DMS53 (cell line): ENCODE measurements at regions not wholly inside any gene's neighbourhood (a gene's known extent, or its start where the extent isn't known, plus 50 kb on each side); places are given as distances from the start of the nearest gene placed in this dataset.
"Not testable (repeated sequence)": the region's sequence is repeated elsewhere in the genome, so short reads cannot be mapped to it uniquely, and the experiment has no call there.

Experiments used
- DNase-seq: peaks from one replicate; lab custom pipeline; 2025; lab: John Stamatoyannopoulos, UW

DNA sequence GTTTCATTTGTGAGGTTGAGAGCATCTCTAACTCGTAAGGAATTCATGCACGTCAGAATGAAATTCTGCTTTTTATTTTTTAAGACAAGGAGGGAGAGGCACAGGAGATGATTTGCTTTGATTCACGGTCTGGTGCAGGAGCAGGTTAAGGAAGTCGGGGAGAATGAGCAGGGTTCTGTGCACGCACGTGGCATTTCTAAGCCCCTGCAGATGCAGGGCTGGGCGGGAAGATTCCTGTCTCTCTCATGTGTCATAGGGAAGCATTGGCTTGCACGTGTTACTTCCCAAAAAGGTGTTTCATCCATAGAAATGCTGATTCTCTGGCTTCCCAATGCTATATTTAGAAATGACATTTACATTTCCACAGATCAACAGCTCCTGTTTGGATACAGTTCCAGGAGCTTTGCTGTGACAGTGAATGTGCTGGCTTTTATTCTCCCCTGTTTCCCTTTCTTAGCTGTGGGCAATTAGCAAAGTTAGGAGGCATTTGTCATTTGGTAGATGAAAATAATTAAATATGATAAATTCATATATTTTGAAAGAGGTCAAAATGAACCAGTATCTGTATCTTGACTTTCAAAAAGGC lies 119.7 kb upstream of the ZFP64 start:
- DNase-seq, result no peak

DNA sequence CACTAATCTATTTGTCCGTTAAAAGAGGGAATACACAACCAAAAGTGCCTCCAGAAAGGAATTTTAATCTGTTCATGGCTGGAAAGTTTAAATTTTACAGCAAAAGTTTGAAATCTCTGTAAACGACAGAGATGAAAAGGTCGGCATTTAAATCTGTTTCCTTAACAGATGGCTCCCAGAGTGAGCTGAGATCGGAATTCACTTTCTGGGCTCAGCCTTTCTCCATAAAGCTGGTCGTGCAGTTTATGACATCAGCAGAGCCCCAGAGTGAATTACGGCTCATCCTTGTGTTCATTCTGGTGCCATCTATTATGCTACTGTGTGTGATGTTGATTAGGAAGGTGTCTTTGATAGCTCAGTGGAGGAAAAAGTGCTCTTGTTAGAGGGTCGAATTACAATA lies 117.6 kb upstream of the ZFP64 start:
- DNase-seq, result no peak

DNA sequence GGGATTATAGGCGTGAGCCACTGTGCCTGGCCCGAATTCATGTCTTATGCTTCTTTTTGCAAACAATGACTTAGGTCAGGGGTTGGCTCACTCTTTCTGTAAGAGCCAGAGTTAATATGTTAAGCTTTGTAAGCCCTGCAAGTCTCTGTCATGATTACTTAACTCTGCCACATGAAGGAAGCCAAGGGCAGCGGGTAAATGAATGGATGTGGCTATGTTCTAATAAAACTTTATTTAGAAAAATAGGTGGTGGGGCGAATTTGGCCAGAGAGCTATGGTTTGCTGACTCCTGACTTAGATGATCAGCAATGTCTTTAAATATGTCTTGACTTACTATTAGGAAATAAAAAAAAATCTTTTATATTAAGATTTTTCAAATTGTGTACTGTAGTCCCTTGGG lies 114.9 kb upstream of the ZFP64 start:
- no peak for DNase-seq

DNA sequence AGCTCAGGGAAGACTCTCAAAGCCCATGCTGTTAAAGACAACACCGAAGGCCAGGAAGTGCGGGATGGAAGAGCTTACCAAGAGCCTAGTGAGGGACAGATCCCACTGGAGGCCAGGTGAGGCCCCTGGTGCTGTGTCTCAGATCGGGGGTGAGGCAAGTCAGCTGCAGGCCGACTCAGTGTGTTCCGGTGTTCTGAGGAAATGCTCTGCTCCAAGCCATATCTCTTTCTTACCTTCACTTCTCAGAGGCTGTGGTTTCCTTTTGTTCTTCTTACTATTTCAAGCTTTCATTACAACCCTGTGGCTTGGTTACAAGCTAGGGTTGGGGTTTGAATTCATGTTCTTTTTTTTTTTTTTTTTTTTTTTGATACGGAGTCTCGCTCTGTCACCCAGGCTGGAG lies 114.3 kb upstream of the ZFP64 start:
- DNase-seq, result no peak

DNA sequence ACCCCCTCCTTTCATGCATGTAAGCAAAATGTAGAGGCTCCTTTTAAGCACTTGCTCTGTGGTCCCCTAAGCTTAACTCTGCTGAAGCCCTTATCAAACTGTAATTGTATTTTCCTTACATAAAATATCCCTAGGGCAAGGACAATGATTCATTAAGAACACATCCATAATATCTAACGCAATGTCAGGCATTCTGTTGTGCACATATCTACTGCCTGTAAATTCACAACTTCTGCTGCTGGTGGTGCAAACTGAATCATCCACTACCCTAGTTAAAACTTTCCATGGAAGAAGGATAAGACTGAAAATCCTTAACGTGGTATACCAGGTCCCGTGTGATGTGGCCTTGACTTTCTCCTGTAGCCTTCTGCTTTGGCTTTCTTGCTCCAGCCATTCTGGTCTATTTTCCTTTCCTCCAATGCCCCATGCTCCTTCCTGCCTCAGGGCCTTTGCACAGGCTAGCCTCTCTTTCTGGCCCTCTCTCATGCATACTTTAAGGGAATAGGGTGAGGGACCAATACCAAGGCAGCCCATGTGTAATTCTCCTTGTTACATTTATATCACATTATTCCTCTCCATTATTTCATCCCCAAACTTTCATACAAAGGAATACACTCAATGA lies 113.6 kb upstream of the ZFP64 start:
- no peak for DNase-seq

DNA sequence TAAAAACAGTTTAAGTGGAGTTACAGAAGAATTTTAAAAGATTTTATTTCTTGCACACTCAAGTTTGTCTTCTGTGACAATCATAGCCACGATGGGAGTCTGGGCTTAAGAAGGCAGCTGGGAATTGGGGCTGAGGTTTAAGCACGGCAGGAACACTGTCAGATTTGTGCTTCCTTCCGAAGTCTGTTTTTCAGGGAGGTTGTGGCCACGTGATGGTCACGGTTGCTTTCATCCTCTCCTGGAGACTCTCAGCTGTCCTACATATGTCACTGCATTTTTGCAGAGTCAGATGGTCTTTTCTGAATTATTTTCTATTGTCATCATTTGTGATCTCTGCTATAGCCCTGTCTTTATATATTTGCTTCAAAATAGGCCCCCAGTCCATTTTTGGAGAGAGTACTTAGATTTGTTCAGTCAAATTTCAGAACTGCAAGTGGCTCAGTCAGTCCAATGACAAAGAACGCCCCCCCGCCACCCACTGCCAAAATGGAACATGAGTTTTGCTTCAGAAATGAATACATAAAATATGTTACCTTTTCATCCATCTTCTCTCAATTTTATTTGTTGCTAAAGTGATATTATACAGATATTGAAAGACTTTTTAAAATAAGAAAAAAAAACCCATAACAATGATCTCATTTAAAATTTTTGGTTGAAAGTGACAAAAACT lies 111.8 kb upstream of the ZFP64 start:
- no peak for DNase-seq

DNA sequence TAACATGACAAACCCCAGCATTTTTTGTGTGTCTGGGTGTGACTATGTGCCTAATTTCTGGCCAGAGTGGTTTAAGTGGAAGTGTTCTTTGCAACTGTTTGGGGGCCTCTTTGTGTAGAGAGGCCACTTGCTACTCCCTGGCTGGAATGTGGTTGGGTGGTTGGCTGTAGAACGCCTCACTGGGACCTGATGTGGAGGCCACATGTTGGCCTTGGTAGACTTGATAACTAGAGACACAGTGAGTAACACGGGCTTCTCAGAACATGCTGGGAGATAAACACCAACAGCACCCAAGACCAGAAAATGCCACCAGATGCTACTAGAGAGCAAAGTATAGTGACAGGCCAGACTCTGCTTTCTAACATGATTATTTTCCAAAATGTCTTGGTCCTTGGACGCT lies 111.2 kb upstream of the ZFP64 start:
- no peak for DNase-seq

DNA sequence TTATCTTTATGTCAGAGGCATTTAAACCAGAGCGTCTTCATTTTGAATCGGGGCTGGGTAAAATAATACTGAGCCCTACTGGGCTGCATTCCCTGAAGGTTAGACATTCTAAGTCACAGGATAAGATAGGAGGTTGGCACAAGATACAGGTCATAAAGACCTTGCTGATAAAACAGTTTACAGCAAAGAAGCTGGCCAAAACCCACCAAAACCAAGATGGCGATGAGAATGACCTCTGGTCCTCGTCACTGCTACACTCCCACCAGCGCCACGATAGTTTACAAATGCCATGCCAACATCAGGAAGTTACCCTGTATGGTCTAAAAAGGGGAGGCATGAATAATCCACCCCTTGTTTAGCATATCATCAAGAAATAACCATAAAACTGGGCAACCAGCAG lies 110.5 kb upstream of the ZFP64 start:
- not testable (repeated sequence) for DNase-seq

DNA sequence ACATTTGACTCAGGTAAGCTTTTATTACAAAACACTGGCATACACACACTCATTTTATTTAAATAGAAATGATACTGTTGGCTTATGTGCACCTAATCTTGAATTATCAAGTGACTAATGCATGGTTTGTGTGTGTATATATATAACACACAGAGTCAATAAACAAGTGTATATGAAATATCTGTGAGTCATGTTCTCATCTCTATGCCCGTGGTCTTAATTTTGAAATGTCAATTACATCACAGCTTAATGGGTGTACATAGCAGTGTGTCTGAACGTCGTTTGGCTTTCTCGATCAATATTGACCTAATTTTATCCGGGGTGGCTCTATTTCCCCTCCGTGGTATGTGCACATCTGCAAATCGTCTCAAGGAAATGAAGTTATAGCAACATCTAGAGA lies 104.0 kb upstream of the ZFP64 start:
- DNase-seq, result no peak

DNA sequence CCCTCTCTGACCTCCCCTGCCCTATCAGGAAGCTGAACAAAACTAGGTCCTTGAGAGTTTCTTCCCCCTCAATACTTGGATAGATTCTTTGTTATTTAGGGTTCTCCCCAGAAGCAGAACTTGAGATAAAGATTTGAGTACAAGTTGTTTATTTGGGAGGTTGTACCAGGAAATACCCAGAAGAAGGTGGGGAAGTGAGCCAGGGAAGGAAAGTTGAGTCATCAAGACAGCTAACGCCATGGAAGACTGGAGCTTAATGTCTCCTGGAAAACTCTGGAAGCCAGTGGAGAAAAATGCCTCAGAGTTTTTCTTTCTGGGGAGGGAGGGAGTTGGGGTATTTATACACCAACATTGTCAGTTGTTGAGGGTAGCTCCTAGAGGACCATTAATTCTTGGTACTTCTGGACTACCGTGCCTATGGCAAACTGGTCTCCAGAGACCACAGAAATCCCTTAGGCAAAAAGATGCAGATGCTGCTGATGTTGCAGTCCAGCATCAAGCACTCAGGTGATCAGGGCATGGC lies 102.6 kb upstream of the ZFP64 start:
- DNase-seq, result no peak

DNA sequence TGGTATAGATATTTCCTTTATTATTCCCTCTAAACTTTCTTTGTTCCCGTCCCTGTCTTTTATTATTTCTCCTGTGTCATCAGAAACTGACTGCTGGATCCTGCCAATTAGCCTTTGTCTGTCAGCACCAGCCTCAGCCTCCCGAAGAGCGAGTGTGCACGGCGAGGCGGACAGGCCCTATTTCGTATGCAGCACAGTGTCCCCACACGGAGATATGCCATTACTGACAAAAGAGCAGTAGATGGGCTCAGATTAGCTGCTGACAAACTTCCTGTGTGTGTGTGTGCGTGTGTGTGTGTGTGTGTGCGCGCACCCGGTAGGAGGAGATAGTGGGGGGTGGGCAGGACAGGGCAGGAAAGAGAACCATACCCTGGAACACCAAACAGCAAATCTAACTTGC lies 99.5 kb upstream of the ZFP64 start:
- no peak for DNase-seq

DNA sequence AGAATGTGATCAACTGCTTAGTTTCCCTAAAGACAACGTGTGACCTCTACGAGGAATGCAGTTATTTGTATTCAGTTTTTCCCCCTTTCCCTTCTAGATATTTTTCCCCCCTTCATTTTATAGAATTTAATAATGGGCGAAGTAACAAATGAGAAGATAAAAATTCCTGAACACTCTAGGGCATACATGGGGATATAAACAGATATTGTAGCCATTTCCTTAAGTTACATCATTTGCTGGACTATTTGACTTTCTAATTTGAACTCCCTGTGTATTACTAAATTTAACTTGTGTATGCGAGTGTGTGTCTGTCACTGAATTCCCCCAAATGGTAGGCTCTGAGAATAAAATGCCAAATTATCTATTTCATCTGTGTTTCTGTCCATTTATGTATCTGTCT lies 99.0 kb upstream of the ZFP64 start:
- no peak for DNase-seq

DNA sequence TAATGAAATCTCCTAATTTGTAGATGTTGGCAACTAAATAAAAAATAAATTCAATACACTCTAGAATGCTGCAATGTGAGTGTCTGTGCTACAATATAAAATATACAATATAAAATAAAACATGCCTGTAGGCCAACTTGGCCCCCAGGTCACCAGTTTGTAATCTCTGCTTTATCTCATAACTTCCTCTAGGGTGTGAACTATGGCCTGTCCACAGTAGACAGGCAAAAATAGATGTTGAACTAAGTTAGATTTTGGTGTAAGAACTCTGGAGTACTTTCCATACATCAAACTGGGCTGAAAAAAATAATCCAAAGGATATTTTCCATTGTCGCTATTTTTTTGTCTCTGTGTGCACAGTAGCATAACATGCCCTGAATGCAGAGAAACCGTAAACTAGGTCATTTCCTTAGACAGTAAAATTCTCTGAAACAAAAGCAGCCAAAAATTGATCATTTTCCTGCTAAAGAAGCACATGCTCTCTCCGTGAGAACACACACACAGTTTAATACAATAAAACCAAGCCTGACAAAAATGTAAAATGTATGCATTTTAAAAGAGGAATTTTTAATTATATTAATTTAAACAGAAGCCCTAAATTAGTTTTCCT lies 98.5 kb upstream of the ZFP64 start:
- no peak for DNase-seq

DNA sequence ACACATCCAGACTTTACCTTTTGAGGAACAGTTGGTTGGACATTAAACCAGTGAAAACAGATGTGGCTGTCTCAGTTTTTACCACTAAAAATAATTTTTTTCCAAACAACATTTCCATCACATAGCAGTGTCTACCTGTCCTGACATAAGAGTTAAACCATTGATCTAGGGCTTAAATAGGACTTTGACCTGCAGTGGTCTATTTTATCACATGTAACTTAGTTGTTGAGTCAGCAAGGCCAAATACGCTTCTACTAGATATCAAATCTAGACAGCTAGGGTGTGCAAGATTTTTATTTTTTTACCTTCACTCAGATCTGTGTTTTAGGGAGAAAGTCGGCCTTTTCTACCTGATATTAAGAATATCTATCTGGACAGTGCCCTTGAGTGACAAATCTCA lies 88.8 kb upstream of the ZFP64 start:
- DNase-seq, result no peak

DNA sequence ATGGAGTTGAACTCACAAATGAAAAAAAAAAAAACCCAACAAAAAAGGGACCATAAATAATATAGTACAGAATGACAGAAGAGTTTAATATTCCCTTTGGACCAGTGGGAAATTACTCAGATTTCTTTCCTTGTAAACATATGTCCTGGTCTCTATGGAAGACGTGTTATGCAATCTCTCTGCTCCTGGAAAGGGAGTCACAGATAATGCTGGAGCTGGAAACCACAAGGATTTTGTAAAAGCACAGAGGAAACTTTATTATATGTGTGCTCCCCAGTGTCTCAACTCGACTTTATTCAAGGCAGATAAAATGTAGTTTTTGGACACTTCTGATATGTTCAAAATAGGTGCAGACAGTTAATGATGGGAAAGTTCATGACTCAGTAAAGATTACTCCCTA lies 88.1 kb upstream of the ZFP64 start:
- DNase-seq, result no peak

DNA sequence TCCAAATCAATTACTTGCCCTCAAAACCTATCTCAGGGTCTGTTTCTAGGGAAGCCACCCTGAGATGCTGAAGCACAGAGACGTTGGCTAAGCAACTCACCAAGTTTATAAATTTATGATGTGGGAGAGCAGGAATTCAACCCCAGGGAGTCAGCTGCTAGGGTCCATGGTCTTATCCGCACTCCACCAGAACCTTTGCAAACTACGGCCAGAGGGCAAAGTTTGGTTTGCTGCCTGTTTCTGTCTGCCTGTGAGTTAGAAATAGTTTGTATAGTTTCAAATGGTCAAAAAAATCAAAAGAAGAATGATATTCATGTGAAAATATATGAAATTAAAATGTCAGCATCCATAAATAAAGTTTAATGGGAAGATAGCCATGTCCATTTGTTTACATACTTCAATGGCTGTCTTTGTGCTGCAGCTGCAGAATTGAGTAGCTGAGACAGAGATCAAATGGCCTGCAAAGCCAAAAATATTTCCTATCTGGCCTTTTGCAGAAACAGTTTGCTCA lies 83.7 kb upstream of the ZFP64 start:
- DNase-seq, result no peak

DNA sequence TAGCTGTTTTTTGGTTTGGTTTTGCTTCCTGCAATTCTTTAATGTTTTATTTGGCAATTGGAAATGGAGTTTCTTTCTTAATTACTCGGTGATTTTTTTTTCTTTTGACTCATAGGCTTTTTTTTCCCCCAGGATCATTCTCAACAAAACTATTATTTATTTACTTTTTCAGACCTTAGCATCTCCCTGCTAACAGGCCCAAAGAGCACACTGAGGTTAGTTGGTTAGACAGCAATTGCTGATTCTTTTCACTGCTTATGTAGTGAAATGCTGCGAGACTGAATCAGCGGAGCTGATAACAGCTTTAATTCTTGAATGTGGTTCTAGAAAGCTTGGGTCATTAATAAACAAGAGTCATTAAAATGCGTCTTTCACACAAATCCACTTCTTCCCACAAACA lies 79.1 kb upstream of the ZFP64 start:
- no peak for DNase-seq

DNA sequence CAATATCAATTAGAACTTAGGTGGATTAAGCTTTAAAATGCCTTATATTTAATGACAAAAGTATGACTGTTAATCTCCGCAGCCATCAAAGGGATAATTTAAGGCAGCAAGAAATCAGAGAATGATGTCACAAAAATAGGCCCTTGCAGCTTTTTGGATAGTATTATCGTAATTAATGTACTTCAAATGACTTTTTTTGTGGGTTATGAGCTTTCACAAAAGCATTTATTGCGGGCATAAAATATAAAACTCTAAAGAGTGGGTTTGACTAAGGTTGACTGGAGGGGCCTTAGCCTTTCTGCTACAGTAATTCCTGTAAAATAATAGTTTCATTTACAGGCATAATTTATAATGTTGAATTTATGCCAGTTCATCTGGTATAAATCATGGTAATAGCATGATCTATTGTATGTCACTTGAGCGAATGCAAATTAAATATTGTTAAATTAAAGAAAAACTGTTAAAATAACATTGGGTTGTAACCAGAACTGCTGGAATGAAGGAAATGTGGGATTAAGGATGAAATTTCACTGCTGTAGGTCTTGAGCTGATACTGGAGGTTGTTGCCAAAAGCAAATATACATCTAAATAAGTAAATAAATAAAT lies 78.5 kb upstream of the ZFP64 start:
- no peak for DNase-seq

DNA sequence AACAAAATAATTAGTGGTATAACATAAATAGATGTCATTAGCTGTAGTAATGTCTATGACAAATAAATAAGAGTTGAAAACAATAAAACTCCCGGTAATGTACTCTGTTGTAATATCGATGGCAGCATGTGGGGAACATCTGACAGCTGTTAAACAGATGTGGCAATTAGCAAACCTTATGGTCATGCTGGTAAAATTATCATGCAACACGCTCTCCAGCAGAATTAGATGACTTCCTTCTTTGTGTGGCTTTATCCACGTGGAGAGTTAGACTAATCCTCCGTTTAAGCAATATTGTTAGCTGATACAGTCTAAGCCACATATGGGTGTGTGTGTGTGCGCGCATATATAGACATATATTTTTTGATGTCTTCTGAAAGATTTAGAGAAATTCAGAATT lies 77.7 kb upstream of the ZFP64 start:
- DNase-seq, result no peak

DNA sequence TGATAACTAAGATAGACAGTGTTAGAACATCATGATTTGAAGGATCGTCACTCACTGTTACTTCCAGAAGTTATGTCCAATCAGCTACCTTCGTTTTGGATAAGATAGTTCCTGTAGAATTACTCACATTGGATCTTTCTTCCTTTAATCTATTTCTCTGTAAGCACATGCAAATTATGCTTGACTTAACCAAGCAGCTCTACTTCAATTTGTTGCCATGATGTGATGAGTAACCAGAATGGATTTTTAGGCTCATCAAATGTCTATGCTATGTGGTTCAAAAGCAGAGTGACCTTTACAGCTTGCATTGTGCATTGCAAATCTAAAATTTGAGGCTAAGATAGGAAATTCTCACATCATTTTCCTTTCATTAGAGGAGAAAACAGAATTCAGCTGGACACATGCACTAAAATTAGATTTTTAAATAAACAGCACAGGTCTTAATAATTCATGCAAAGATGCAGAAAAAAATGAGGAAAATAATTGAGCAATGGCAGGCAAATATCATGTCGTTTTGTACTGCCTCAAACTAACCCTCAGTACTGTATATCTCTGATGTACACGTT lies 76.7 kb upstream of the ZFP64 start:
- no peak for DNase-seq

DNA sequence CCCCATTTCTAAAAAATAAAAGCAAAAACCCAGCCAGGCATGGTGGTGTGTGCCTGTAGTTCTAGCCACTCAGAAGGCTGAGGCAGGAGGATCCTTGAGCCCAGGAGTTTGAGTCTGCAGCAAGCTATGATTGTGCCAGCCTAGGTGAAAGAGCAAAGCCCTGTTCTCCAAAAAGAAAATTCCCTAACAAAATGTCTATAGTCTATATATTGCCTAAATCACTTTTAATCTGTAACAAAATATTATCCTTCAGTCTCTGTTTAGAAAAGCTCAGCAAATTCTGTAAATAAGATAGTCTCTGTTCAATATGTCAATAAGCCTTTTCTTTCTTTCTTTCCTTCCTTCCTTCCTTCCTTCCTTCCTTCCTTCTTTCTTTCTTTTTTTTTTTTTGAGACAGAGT lies 75.8 kb upstream of the ZFP64 start:
- no peak for DNase-seq

DNA sequence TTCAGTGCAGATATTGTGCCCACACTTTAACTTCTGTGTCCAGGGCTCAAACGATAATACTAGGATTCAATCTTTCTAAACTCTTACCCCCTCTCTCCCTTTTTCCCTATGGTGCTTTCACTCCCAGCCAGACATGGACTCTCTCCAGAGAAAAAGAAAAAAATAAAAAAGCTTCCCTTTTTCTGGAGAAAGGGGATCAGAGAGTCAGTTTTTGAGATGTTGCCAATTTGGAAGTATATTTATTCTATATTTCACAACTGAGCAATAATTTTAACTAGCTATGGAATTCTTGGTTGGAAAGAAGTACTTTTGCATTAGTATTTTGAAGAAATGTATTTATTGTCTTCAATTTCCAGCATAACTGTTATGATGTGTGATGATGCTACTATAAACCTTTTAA lies 72.2 kb upstream of the ZFP64 start:
- DNase-seq, result no peak
